H1 (cell line): ENCODE measurements at regions not wholly inside any gene's neighbourhood (a gene's known extent, or its start where the extent isn't known, plus 50 kb on each side); places are given as distances from the start of the nearest gene placed in this dataset.

Source experiments
- ASH2L ChIP-seq: fragments of 200-600, 300-600 bp; sonication (generic); IDR thresholded peaks from one replicate; pipeline ENCODE4 v1.7.1; 2017; ENCODE audit warnings: low read length
- HDAC6 ChIP-seq: IDR thresholded peaks from one replicate; pipeline ENCODE4 v1.7.1; 2012; ENCODE audit warnings: low read depth, mild to moderate bottlenecking, inconsistent platforms, low read length, moderate library complexity
- POLR2A ChIP-seq, 2 experiments: IDR thresholded peaks; 1 replicate in 1 of 2; 2 replicates in 1 of 2; pipeline ENCODE4 v1.6.1; 2011; ENCODE audit warnings: low read depth in 2 of 2, low read length in 2 of 2, mild to moderate bottlenecking in 2 of 2; ENCODE audit errors: control extremely low read depth in 1 of 2
- TAF1 ChIP-seq: IDR thresholded peaks from 2 replicates; pipeline ENCODE4 v1.6.1; 2011; ENCODE audit warnings: mild to moderate bottlenecking, low read depth, low read length
- TF ChIP-seq, protein P1 (sequence below): fragments of 300-600 bp; sonication (generic); IDR thresholded peaks from 2 replicates; pipeline ENCODE4 v1.7.1; 2012; ENCODE audit warnings: low read length, moderate library complexity, mild to moderate bottlenecking, inconsistent platforms; ENCODE audit not compliant: insufficient replicate concordance

GRCh38 chr5:167554564-167555290 is 736.7 kb upstream of the WWC1 start (continued):
- TF ChIP-seq, protein P1, sequence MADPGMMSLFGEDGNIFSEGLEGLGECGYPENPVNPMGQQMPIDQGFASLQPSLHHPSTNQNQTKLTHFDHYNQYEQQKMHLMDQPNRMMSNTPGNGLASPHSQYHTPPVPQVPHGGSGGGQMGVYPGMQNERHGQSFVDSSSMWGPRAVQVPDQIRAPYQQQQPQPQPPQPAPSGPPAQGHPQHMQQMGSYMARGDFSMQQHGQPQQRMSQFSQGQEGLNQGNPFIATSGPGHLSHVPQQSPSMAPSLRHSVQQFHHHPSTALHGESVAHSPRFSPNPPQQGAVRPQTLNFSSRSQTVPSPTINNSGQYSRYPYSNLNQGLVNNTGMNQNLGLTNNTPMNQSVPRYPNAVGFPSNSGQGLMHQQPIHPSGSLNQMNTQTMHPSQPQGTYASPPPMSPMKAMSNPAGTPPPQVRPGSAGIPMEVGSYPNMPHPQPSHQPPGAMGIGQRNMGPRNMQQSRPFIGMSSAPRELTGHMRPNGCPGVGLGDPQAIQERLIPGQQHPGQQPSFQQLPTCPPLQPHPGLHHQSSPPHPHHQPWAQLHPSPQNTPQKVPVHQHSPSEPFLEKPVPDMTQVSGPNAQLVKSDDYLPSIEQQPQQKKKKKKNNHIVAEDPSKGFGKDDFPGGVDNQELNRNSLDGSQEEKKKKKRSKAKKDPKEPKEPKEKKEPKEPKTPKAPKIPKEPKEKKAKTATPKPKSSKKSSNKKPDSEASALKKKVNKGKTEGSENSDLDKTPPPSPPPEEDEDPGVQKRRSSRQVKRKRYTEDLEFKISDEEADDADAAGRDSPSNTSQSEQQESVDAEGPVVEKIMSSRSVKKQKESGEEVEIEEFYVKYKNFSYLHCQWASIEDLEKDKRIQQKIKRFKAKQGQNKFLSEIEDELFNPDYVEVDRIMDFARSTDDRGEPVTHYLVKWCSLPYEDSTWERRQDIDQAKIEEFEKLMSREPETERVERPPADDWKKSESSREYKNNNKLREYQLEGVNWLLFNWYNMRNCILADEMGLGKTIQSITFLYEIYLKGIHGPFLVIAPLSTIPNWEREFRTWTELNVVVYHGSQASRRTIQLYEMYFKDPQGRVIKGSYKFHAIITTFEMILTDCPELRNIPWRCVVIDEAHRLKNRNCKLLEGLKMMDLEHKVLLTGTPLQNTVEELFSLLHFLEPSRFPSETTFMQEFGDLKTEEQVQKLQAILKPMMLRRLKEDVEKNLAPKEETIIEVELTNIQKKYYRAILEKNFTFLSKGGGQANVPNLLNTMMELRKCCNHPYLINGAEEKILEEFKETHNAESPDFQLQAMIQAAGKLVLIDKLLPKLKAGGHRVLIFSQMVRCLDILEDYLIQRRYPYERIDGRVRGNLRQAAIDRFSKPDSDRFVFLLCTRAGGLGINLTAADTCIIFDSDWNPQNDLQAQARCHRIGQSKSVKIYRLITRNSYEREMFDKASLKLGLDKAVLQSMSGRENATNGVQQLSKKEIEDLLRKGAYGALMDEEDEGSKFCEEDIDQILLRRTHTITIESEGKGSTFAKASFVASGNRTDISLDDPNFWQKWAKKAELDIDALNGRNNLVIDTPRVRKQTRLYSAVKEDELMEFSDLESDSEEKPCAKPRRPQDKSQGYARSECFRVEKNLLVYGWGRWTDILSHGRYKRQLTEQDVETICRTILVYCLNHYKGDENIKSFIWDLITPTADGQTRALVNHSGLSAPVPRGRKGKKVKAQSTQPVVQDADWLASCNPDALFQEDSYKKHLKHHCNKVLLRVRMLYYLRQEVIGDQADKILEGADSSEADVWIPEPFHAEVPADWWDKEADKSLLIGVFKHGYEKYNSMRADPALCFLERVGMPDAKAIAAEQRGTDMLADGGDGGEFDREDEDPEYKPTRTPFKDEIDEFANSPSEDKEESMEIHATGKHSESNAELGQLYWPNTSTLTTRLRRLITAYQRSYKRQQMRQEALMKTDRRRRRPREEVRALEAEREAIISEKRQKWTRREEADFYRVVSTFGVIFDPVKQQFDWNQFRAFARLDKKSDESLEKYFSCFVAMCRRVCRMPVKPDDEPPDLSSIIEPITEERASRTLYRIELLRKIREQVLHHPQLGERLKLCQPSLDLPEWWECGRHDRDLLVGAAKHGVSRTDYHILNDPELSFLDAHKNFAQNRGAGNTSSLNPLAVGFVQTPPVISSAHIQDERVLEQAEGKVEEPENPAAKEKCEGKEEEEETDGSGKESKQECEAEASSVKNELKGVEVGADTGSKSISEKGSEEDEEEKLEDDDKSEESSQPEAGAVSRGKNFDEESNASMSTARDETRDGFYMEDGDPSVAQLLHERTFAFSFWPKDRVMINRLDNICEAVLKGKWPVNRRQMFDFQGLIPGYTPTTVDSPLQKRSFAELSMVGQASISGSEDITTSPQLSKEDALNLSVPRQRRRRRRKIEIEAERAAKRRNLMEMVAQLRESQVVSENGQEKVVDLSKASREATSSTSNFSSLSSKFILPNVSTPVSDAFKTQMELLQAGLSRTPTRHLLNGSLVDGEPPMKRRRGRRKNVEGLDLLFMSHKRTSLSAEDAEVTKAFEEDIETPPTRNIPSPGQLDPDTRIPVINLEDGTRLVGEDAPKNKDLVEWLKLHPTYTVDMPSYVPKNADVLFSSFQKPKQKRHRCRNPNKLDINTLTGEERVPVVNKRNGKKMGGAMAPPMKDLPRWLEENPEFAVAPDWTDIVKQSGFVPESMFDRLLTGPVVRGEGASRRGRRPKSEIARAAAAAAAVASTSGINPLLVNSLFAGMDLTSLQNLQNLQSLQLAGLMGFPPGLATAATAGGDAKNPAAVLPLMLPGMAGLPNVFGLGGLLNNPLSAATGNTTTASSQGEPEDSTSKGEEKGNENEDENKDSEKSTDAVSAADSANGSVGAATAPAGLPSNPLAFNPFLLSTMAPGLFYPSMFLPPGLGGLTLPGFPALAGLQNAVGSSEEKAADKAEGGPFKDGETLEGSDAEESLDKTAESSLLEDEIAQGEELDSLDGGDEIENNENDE, result no peak
- TF ChIP-seq POLR2A (IDR thresholded peaks at IDR 0.05; ENCODE audit: control extremely low read depth in 1 of 2, low read depth in 2 of 2, low read length in 2 of 2) (no peak), TAF1 (no peak), ASH2L (no peak), HDAC6 (no peak)
